ENCODE measurements at regions not wholly inside any gene's neighbourhood (a gene's known extent, or its start where the extent isn't known, plus 50 kb on each side); places are given as distances from the start of the nearest gene placed in this dataset.

- no peak for TF ChIP-seq CTCF (conservative IDR thresholded peaks at IDR 0.05; ENCODE audit: low read depth, low read length)
- TF ChIP-seq EZH2 (IDR thresholded peaks at IDR 0.05; ENCODE audit: borderline replicate concordance, low read depth, low read length, poor library complexity, severe bottlenecking): no peak
These were observed 186.4 kb upstream of the ZRANB2 start for GRCh38 chr1:71267220-71267619.

Data from A673 (cell line).